ENCODE measurements at regions not wholly inside any gene's neighbourhood (a gene's known extent, or its start where the extent isn't known, plus 50 kb on each side); places are given as distances from the start of the nearest gene placed in this dataset.

GRCh38 chr10:81109200-81109752 is 571.6 kb downstream of the SH2D4B start:
- CTCF ChIA-PET: interaction anchor here (0.8 to 1.5 kb wide), 4 partner anchors 8 to 711 kb away, joined by 3 to 10 read pairs (median 4); no protein-coding TSS in a partner anchor
- Mint-ChIP-seq H3K4me1 (ENCODE audit: low read depth, unreplicated experiment) (peaks cover 17% of the 10 kb centered on the region), H3K27ac (ENCODE audit: unreplicated experiment) (peak overlapping the region; percentile 91), H3K9me3 (ENCODE audit: low read depth, unreplicated experiment) (no peaks in the 10 kb centered on the region), H3K4me3 (ENCODE audit: low read depth, unreplicated experiment) (peak overlapping the region; percentile 27), H3K36me3 (ENCODE audit: insufficient read depth, unreplicated experiment) (peaks cover 10% of the 10 kb centered on the region), H3K27me3 (ENCODE audit: unreplicated experiment) (no peaks in the 10 kb centered on the region)
- DNase-seq: no peak
- TF ChIP-seq CTCF (IDR thresholded peaks at IDR 0.05; ENCODE audit: unreplicated experiment): no peak
- no TSS peak for BruUV-seq (replicated peaks)
- intact Hi-C loops (cut with micrococcal nuclease; ENCODE audit: unreplicated experiment): loop anchor here (10.0 kb wide), 1 partner anchor 444 kb away; no protein-coding TSS in a partner anchor

- no TSS peak for BruUV-seq (replicated peaks)
- H3K27ac Mint-ChIP-seq (ENCODE audit: unreplicated experiment): peak overlapping the region; percentile 61
- peak overlapping the region; percentile 46 for H3K4me3 Mint-ChIP-seq (ENCODE audit: low read depth, unreplicated experiment)
- H3K9me3 Mint-ChIP-seq (ENCODE audit: low read depth, unreplicated experiment): no peaks in the 10 kb centered on the region
- no peak for TF ChIP-seq CTCF (IDR thresholded peaks at IDR 0.05; ENCODE audit: unreplicated experiment)
- DNase-seq: peak; percentile 10
- H3K27me3 Mint-ChIP-seq (ENCODE audit: unreplicated experiment): no peaks in the 10 kb centered on the region
- intact Hi-C loops (cut with micrococcal nuclease; ENCODE audit: unreplicated experiment): loop anchor here (5.0 to 10.0 kb wide), 2 partner anchors 289 to 706 kb away; no protein-coding TSS in a partner anchor
- H3K36me3 Mint-ChIP-seq (ENCODE audit: insufficient read depth, unreplicated experiment): no peaks in the 10 kb centered on the region
- H3K4me1 Mint-ChIP-seq (ENCODE audit: low read depth, unreplicated experiment): peaks cover 11% of the 10 kb centered on the region
- CTCF ChIA-PET: interaction anchor here (1.3 to 2.4 kb wide), 3 partner anchors 12 to 704 kb away, joined by 5 to 23 read pairs (median 7); no protein-coding TSS in a partner anchor
These were observed 578.5 kb downstream of the SH2D4B start for GRCh38 chr10:81116201-81116600.

- no TSS peak for BruUV-seq (replicated peaks)
- CTCF ChIA-PET: interaction anchor here (0.7 to 2.4 kb wide), 5 partner anchors 8 to 703 kb away, joined by 3 to 23 read pairs (median 5); no protein-coding TSS in a partner anchor
- Mint-ChIP-seq H3K36me3 (ENCODE audit: insufficient read depth, unreplicated experiment) (no peaks in the 10 kb centered on the region), H3K9me3 (ENCODE audit: low read depth, unreplicated experiment) (no peaks in the 10 kb centered on the region), H3K27me3 (ENCODE audit: unreplicated experiment) (no peaks in the 10 kb centered on the region), H3K4me1 (ENCODE audit: low read depth, unreplicated experiment) (peaks cover 11% of the 10 kb centered on the region), H3K4me3 (ENCODE audit: low read depth, unreplicated experiment) (no peak overlapping the region), H3K27ac (ENCODE audit: unreplicated experiment) (no peak overlapping the region)
- DNase-seq: peak; percentile 21
- TF ChIP-seq CTCF (IDR thresholded peaks at IDR 0.05; ENCODE audit: unreplicated experiment): no peak
- intact Hi-C loops (cut with micrococcal nuclease; ENCODE audit: unreplicated experiment): loop anchor here (1.0 to 10.0 kb wide), 3 partner anchors 63 to 705 kb away; no protein-coding TSS in a partner anchor
These were observed 579.3 kb downstream of the SH2D4B start for GRCh38 chr10:81116990-81117389.

GRCh38 chr10:81127931-81128330 is 590.2 kb downstream of the SH2D4B start:
- no peak for TF ChIP-seq CTCF (IDR thresholded peaks at IDR 0.05; ENCODE audit: unreplicated experiment)
- peak overlapping the region; percentile 25 for H3K4me3 Mint-ChIP-seq (ENCODE audit: low read depth, unreplicated experiment)
- DNase-seq: no peak
- peak overlapping the region; percentile 37 for H3K27ac Mint-ChIP-seq (ENCODE audit: unreplicated experiment)
- peaks cover 17% of the 10 kb centered on the region for H3K4me1 Mint-ChIP-seq (ENCODE audit: low read depth, unreplicated experiment)
- H3K9me3 Mint-ChIP-seq (ENCODE audit: low read depth, unreplicated experiment): peaks cover 2% of the 10 kb centered on the region
- no peaks in the 10 kb centered on the region for H3K36me3 Mint-ChIP-seq (ENCODE audit: insufficient read depth, unreplicated experiment)
- intact Hi-C loops (cut with micrococcal nuclease; ENCODE audit: unreplicated experiment): no loop called here
- no TSS peak for BruUV-seq (replicated peaks)
- CTCF ChIA-PET: no interaction called here
- no peaks in the 10 kb centered on the region for H3K27me3 Mint-ChIP-seq (ENCODE audit: unreplicated experiment)
